Body of pancreas (tissue), 4 donors: ENCODE measurements at regions not wholly inside any gene's neighbourhood (a gene's known extent, or its start where the extent isn't known, plus 50 kb on each side); places are given as distances from the start of the nearest gene placed in this dataset.

Experiments
- POLR2A ChIP-seq, 3 donors: fragments of 450-650 bp; IDR thresholded peaks; one replicate each; pipeline ENCODE4 v1.6.1; 2016; ENCODE audit warnings: antibody characterized with exemption in 3 of 3, mild to moderate bottlenecking in 2 of 3
- TF ChIP-seq, protein P1 (sequence below), 7 experiments: fragments of 450-650 bp in 4 of 7; fragments of 200-600 bp in 3 of 7; sonication (generic) in 3 of 7; IDR thresholded peaks; one replicate each; pipeline ENCODE4 v1.5.1; 2016 to 2019; ENCODE audit warnings: antibody characterized with exemption in 7 of 7

DNA sequence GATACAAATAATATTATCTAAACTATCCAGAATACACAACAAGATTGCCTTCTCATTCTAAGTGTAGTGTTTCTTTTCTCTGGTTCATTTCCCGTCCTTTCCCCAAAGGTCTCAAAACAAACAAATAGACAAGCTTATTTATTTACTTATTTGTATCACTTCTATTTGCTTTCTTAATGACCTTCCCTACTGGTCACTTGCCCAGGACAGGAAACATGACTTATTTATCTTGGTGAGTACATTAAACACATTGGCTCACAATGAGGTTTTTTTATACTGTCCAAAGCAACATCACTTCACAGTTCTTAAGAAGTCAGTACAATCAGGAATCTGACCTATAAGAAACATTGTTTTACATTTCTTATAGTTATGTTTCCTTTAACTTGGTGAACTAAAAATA lies 123.3 kb upstream of the KYNU start:
- TF ChIP-seq, protein P1, sequence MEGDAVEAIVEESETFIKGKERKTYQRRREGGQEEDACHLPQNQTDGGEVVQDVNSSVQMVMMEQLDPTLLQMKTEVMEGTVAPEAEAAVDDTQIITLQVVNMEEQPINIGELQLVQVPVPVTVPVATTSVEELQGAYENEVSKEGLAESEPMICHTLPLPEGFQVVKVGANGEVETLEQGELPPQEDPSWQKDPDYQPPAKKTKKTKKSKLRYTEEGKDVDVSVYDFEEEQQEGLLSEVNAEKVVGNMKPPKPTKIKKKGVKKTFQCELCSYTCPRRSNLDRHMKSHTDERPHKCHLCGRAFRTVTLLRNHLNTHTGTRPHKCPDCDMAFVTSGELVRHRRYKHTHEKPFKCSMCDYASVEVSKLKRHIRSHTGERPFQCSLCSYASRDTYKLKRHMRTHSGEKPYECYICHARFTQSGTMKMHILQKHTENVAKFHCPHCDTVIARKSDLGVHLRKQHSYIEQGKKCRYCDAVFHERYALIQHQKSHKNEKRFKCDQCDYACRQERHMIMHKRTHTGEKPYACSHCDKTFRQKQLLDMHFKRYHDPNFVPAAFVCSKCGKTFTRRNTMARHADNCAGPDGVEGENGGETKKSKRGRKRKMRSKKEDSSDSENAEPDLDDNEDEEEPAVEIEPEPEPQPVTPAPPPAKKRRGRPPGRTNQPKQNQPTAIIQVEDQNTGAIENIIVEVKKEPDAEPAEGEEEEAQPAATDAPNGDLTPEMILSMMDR (IDR thresholded peaks at IDR 0.05) = no peak
- TF ChIP-seq POLR2A (IDR thresholded peaks at IDR 0.05) = no peak
